Activated B cell treated with CpG ODN at 0.5 μM for 24 hours (primary cell): ENCODE measurements at regions not wholly inside any gene's neighbourhood (a gene's known extent, or its start where the extent isn't known, plus 50 kb on each side); places are given as distances from the start of the nearest gene placed in this dataset.

Experiments
- ATAC-seq: fragments of 200-7000 bp; cut with Tn5 transposase; one replicate; pipeline ENCODE4 v1.10.0; 2021; ENCODE audit warnings: low read depth, mild to moderate bottlenecking, moderate library complexity
- CTCF ChIA-PET: fragments of 350-600 bp; sonication (Branson Sonifier 250); formaldehyde crosslinking; loops from one replicate; lab custom pipeline; 2021; ENCODE audit warnings: antibody characterized with exemption; lab: Charles Lee
- POLR2A ChIA-PET: fragments of 350-600 bp; sonication (Branson Sonifier 250); formaldehyde crosslinking; loops from one replicate; lab custom pipeline; 2021; ENCODE audit warnings: antibody characterized with exemption; lab: Charles Lee
- DNase-seq: peaks from one replicate; pipeline ENCODE4 v3.0.0; 2022
- H3K27ac Mint-ChIP-seq: one replicate; pipeline ENCODE4 v1.8.0; 2020; ENCODE audit warnings: mixed read lengths
- H3K27me3 Mint-ChIP-seq: one replicate; pipeline ENCODE4 v1.8.0; 2021; ENCODE audit warnings: mixed read lengths
- H3K36me3 Mint-ChIP-seq: one replicate; pipeline ENCODE4 v1.8.0; 2021; ENCODE audit warnings: low read depth, mixed read lengths
- H3K4me1 Mint-ChIP-seq: one replicate; pipeline ENCODE4 v1.8.0; 2021; ENCODE audit warnings: mixed read lengths
- H3K4me3 Mint-ChIP-seq: one replicate; pipeline ENCODE4 v1.8.0; 2020; ENCODE audit warnings: mild to moderate bottlenecking, mixed read lengths
- H3K9me3 Mint-ChIP-seq: one replicate; pipeline ENCODE4 v1.8.0; 2020; ENCODE audit warnings: mixed read lengths
- CTCF ChIP-seq: fragments of 200-600 bp; IDR thresholded peaks from one replicate; pipeline ENCODE4 v1.8.0; 2022; ENCODE audit warnings: antibody characterized with exemption, mild to moderate bottlenecking
- intact Hi-C: fragments of 100-400 bp; cut with micrococcal nuclease; formaldehyde crosslinking; loops from one replicate; pipeline ENCODE4 v1.15.1; 2024

- ATAC-seq (no peak), DNase-seq (no peak)
- Mint-ChIP-seq H3K4me3 (no peak overlapping the region), H3K27ac (no peak overlapping the region), H3K36me3 (no peaks in the 10 kb centered on the region), H3K27me3 (no peaks in the 10 kb centered on the region), H3K4me1 (no peaks in the 10 kb centered on the region), H3K9me3 (no peaks in the 10 kb centered on the region)
- ChIA-PET POLR2A (no interaction called here), CTCF (no interaction called here)
- no peak for TF ChIP-seq CTCF
- intact Hi-C loops: no loop called here
Measured at GRCh38 chr3:88282528-88283241, 132.9 kb downstream of the C3orf38 start.

GRCh38 chr3:88283242-88283592 lies 133.5 kb downstream of the C3orf38 start:
- intact Hi-C loops: no loop called here
- no peak for TF ChIP-seq CTCF
- H3K27me3 Mint-ChIP-seq: no peaks in the 10 kb centered on the region
- ChIA-PET POLR2A (no interaction called here), CTCF (no interaction called here)
- H3K4me3 Mint-ChIP-seq: no peak overlapping the region
- no peaks in the 10 kb centered on the region for H3K4me1 Mint-ChIP-seq
- DNase-seq (no peak), ATAC-seq (no peak)
- H3K36me3 Mint-ChIP-seq: no peaks in the 10 kb centered on the region
- no peak overlapping the region for H3K27ac Mint-ChIP-seq
- H3K9me3 Mint-ChIP-seq: no peaks in the 10 kb centered on the region

- no peak for DNase-seq
- no peak for TF ChIP-seq CTCF
- POLR2A ChIA-PET: no interaction called here
- Mint-ChIP-seq H3K36me3 (no peaks in the 10 kb centered on the region), H3K27ac (no peak overlapping the region), H3K4me3 (no peak overlapping the region), H3K27me3 (no peaks in the 10 kb centered on the region), H3K9me3 (peaks cover 3% of the 10 kb centered on the region), H3K4me1 (no peaks in the 10 kb centered on the region)
- no peak for ATAC-seq
- intact Hi-C loops: no loop called here
- CTCF ChIA-PET: no interaction called here
Measured at GRCh38 chr3:88291486-88291885, 141.7 kb downstream of the C3orf38 start.

- ATAC-seq (no peak), DNase-seq (no peak)
- H3K9me3 Mint-ChIP-seq: peaks cover 3% of the 10 kb centered on the region
- no peaks in the 10 kb centered on the region for H3K4me1 Mint-ChIP-seq
- ChIA-PET POLR2A (no interaction called here), CTCF (no interaction called here)
- intact Hi-C loops: no loop called here
- H3K4me3 Mint-ChIP-seq: no peak overlapping the region
- H3K27ac Mint-ChIP-seq: no peak overlapping the region
- no peaks in the 10 kb centered on the region for H3K36me3 Mint-ChIP-seq
- no peaks in the 10 kb centered on the region for H3K27me3 Mint-ChIP-seq
- TF ChIP-seq CTCF: no peak
Measured at GRCh38 chr3:88298189-88298588, 148.4 kb downstream of the C3orf38 start.

- DNase-seq (no peak), ATAC-seq (no peak)
- Mint-ChIP-seq H3K4me3 (no peak overlapping the region), H3K9me3 (no peaks in the 10 kb centered on the region), H3K27me3 (no peaks in the 10 kb centered on the region), H3K27ac (no peak overlapping the region), H3K36me3 (no peaks in the 10 kb centered on the region), H3K4me1 (no peaks in the 10 kb centered on the region)
- TF ChIP-seq CTCF: no peak
- intact Hi-C loops: no loop called here
- CTCF ChIA-PET: no interaction called here
- POLR2A ChIA-PET: no interaction called here
Measured at GRCh38 chr3:88301273-88301995, 151.7 kb downstream of the C3orf38 start.
